ENCODE measurements at regions not wholly inside any gene's neighbourhood (a gene's known extent, or its start where the extent isn't known, plus 50 kb on each side); places are given as distances from the start of the nearest gene placed in this dataset.

- Histone ChIP-seq H3K9me3 (no peaks in the 10 kb centered on the region), H3K27me3 (no peaks in the 10 kb centered on the region), H3K27ac (no peak overlapping the region), H3K4me3 (no peak overlapping the region), H3K4me1 (ENCODE audit: insufficient read depth) (no peaks in the 10 kb centered on the region), H3K36me3 (no peaks in the 10 kb centered on the region)
- WGBS, 3 donors: 44 to 54% (median 50%) methylated on average over 1 of the region's 1 CpG
- intact Hi-C loops (cut with DNase I): no loop called here
- DNase-seq: no peak
- TF ChIP-seq EP300 (IDR thresholded peaks at IDR 0.05) (no peak), POLR2A (IDR thresholded peaks at IDR 0.05) (no peak), CTCF (IDR thresholded peaks at IDR 0.05) (no peak)
These were observed 713.4 kb downstream of the PTPRU start for GRCh38 chr1:29949676-29950075.

- H3K9me3 ChIP-seq: no peaks in the 10 kb centered on the region
- no peaks in the 10 kb centered on the region for H3K27me3 ChIP-seq
- H3K27ac ChIP-seq: no peak overlapping the region
- intact Hi-C loops (cut with DNase I): no loop called here
- TF ChIP-seq EP300 (IDR thresholded peaks at IDR 0.05) (no peak), POLR2A (IDR thresholded peaks at IDR 0.05) (no peak), CTCF (IDR thresholded peaks at IDR 0.05) (no peak)
- no peaks in the 10 kb centered on the region for H3K36me3 ChIP-seq
- no peak for DNase-seq
- H3K4me1 ChIP-seq (ENCODE audit: insufficient read depth): no peaks in the 10 kb centered on the region
- WGBS, 3 donors: 70 to 81% (median 79%) methylated on average over 8 of the region's 8 CpGs
- no peak overlapping the region for H3K4me3 ChIP-seq
These were observed 712.3 kb downstream of the PTPRU start for GRCh38 chr1:29948581-29948980.

GRCh38 chr1:29946057-29946456, 709.7 kb downstream of the PTPRU start:
- no peak for DNase-seq
- WGBS, 3 donors: 42 to 60% (median 47%) methylated on average over 3 of the region's 3 CpGs
- no peak for TF ChIP-seq POLR2A (IDR thresholded peaks at IDR 0.05)
- no peak for TF ChIP-seq EP300 (IDR thresholded peaks at IDR 0.05)
- no peak for TF ChIP-seq CTCF (IDR thresholded peaks at IDR 0.05)
- Histone ChIP-seq H3K36me3 (no peaks in the 10 kb centered on the region), H3K4me1 (ENCODE audit: insufficient read depth) (no peaks in the 10 kb centered on the region), H3K27ac (no peak overlapping the region), H3K9me3 (no peaks in the 10 kb centered on the region), H3K27me3 (no peaks in the 10 kb centered on the region), H3K4me3 (no peak overlapping the region)
- intact Hi-C loops (cut with DNase I): no loop called here

- WGBS, 3 donors: 8 to 14% (median 9%) methylated on average over 10 of the region's 10 CpGs
- H3K4me1 ChIP-seq (ENCODE audit: insufficient read depth): no peaks in the 10 kb centered on the region
- H3K4me3 ChIP-seq: no peak overlapping the region
- no peak overlapping the region for H3K27ac ChIP-seq
- TF ChIP-seq CTCF (IDR thresholded peaks at IDR 0.05) (no peak), EP300 (IDR thresholded peaks at IDR 0.05) (no peak), POLR2A (IDR thresholded peaks at IDR 0.05) (no peak)
- no peaks in the 10 kb centered on the region for H3K27me3 ChIP-seq
- no peak for DNase-seq
- intact Hi-C loops (cut with DNase I): no loop called here
- no peaks in the 10 kb centered on the region for H3K9me3 ChIP-seq
- no peaks in the 10 kb centered on the region for H3K36me3 ChIP-seq
These were observed 709.1 kb downstream of the PTPRU start for GRCh38 chr1:29945426-29945825.

Measured in ovary (tissue), 7 donors.